Thoracic aorta (tissue), 2 donors: ENCODE measurements at regions not wholly inside any gene's neighbourhood (a gene's known extent, or its start where the extent isn't known, plus 50 kb on each side); places are given as distances from the start of the nearest gene placed in this dataset.

Experiments
- ATAC-seq: fragments of 150-250 bp; one replicate; pipeline ENCODE4 v1.8.0; 2017; ENCODE audit warnings: low read depth; ENCODE audit not compliant: insufficient number of reproducible peaks, low FRiP score
- DNase-seq: peaks from one replicate; pipeline ENCODE4 v3.0.0-alpha.2; 2020; ENCODE audit warnings: low spot score
- H3K27ac ChIP-seq, 2 donors: fragments of 200-600 bp; sonication (generic); 1 replicate in 1 of 2; 2 replicates in 1 of 2; pipeline ENCODE4 v1.5.1; 2016; ENCODE audit warnings: mild to moderate bottlenecking in 2 of 2, moderate library complexity in 2 of 2
- H3K27me3 ChIP-seq: fragments of 200-600 bp; sonication (generic); replicated peaks from 2 replicates; pipeline ENCODE4 v1.6.0; 2016; ENCODE audit warnings: mild to moderate bottlenecking; ENCODE audit not compliant: insufficient read depth
- H3K36me3 ChIP-seq: fragments of 200-600 bp; sonication (generic); one replicate; pipeline ENCODE4 v1.5.1; 2016
- H3K4me1 ChIP-seq, 2 donors: fragments of 200-600 bp; sonication (generic); 1 replicate in 1 of 2; 2 replicates in 1 of 2; pipeline versions ENCODE4 v1.5.1 to v1.6.0; 2016; ENCODE audit warnings: low read depth in 2 of 2, mild to moderate bottlenecking in 1 of 2; ENCODE audit not compliant: control insufficient read depth in 1 of 2
- H3K4me3 ChIP-seq: fragments of 200-600 bp; sonication (generic); 2 replicates; pipeline ENCODE4 v1.5.1; 2016; ENCODE audit warnings: mild to moderate bottlenecking
- H3K9me3 ChIP-seq: fragments of 200-600 bp; sonication (generic); 2 replicates; pipeline ENCODE4 v1.5.1; 2016
- CTCF ChIP-seq: fragments of 200-600 bp; sonication (generic); IDR thresholded peaks from one replicate; pipeline ENCODE4 v1.5.1; 2019; ENCODE audit warnings: antibody characterized with exemption

GRCh38 chr2:139165601-139166000 is 385.4 kb upstream of the NXPH2 start:
- H3K27ac ChIP-seq, result no peak overlapping the region
- no peaks in the 10 kb centered on the region for H3K4me1 ChIP-seq
- DNase-seq, result no peak
- no peak overlapping the region for H3K4me3 ChIP-seq
- ATAC-seq, result no peak
- H3K27me3 ChIP-seq, result no peaks in the 10 kb centered on the region
- H3K36me3 ChIP-seq, result no peaks in the 10 kb centered on the region
- TF ChIP-seq CTCF, result no peak
- H3K9me3 ChIP-seq, result no peaks in the 10 kb centered on the region

GRCh38 chr2:139165041-139165440 is 384.9 kb upstream of the NXPH2 start:
- no peak overlapping the region for H3K4me3 ChIP-seq
- H3K27me3 ChIP-seq, result no peaks in the 10 kb centered on the region
- ATAC-seq (no peak), DNase-seq (no peak)
- no peak overlapping the region for H3K27ac ChIP-seq
- TF ChIP-seq CTCF, result no peak
- H3K36me3 ChIP-seq, result no peaks in the 10 kb centered on the region
- H3K4me1 ChIP-seq, result no peaks in the 10 kb centered on the region
- no peaks in the 10 kb centered on the region for H3K9me3 ChIP-seq

- ATAC-seq (no peak), DNase-seq (no peak)
- H3K4me1 ChIP-seq, result no peaks in the 10 kb centered on the region
- no peak overlapping the region for H3K27ac ChIP-seq
- H3K9me3 ChIP-seq, result no peaks in the 10 kb centered on the region
- no peak overlapping the region for H3K4me3 ChIP-seq
- no peaks in the 10 kb centered on the region for H3K27me3 ChIP-seq
- TF ChIP-seq CTCF, result no peak
- no peaks in the 10 kb centered on the region for H3K36me3 ChIP-seq
These were observed 382.8 kb upstream of the NXPH2 start for GRCh38 chr2:139162957-139163356.

- no peak for TF ChIP-seq CTCF
- Histone ChIP-seq H3K27me3 (no peaks in the 10 kb centered on the region), H3K9me3 (no peaks in the 10 kb centered on the region), H3K27ac (no peak overlapping the region), H3K36me3 (no peaks in the 10 kb centered on the region), H3K4me1 (no peaks in the 10 kb centered on the region), H3K4me3 (no peak overlapping the region)
- no peak for ATAC-seq
- no peak for DNase-seq
These were observed 382.3 kb upstream of the NXPH2 start for GRCh38 chr2:139162456-139162855.

GRCh38 chr2:139160836-139161235 is 380.6 kb upstream of the NXPH2 start:
- no peak overlapping the region for H3K4me3 ChIP-seq
- H3K9me3 ChIP-seq, result no peaks in the 10 kb centered on the region
- no peaks in the 10 kb centered on the region for H3K27me3 ChIP-seq
- no peak for TF ChIP-seq CTCF
- no peaks in the 10 kb centered on the region for H3K4me1 ChIP-seq
- H3K36me3 ChIP-seq, result no peaks in the 10 kb centered on the region
- no peak overlapping the region for H3K27ac ChIP-seq
- DNase-seq, result no peak
- ATAC-seq, result no peak
